ENCODE measurements at regions not wholly inside any gene's neighbourhood (a gene's known extent, or its start where the extent isn't known, plus 50 kb on each side); places are given as distances from the start of the nearest gene placed in this dataset.

DNA sequence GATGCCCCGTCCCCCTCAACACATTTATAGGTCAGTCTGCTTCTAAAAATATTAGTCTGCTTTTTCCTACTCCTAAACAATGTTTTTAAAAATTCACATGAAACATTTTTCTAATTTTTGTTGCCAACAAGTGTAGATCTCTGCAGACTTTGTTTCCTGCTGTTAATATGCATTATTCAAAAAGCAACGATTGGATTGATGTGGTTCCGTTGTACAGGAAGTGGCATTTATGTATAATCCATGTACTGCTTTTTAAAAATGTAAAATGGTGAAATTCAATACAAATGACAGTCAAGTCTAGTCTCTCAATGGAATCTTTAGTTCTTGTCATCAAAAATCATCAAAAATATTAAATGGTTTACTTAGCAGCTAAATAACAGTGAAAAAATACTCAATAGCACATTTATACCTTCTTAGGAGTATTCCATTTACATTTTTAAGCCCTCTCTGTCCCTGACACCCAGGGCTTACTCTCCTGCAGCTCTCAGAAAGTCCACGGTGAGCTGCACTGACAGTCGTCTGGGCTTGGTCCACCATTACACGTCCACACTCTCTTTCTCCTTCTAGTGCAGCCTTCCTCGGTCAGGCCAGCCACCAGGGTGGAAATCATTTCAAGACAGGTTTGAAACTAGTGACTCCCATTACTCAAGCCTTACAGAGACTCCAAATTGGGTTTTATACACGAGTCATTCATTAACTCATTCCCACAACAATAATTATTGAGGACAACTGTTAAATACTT is 211.5 kb downstream of the TMEM200A start:
- Histone ChIP-seq H3K4me3 (ENCODE audit: low read length) (no peak overlapping the region), H3K9me2 (replicated peaks; ENCODE audit: insufficient read depth, low read length) (no peaks in the 10 kb centered on the region), H3K9ac (ENCODE audit: low read length) (no peak overlapping the region), H3K27ac (ENCODE audit: low read length) (no peak overlapping the region), H3K4me2 (ENCODE audit: low read depth, low read length) (no peak overlapping the region), H3K36me3 (replicated peaks; ENCODE audit: insufficient read depth, low read length) (no peaks in the 10 kb centered on the region), H2AFZ (ENCODE audit: low read length) (no peak overlapping the region), H3K4me1 (ENCODE audit: low read length) (no peaks in the 10 kb centered on the region), H3K27me3 (replicated peaks; ENCODE audit: insufficient read depth, low read length) (no peaks in the 10 kb centered on the region), H4K20me1 (ENCODE audit: insufficient read depth, low read length) (no peaks in the 10 kb centered on the region), H3K9me3 (replicated peaks; ENCODE audit: insufficient read depth, low read length) (no peaks in the 10 kb centered on the region), H3K79me2 (ENCODE audit: low read length) (no peaks in the 10 kb centered on the region), H3F3A (ENCODE audit: insufficient read depth, low read length) (no peaks in the 10 kb centered on the region)
- TF ChIP-seq CTCF (IDR thresholded peaks at IDR 0.05; ENCODE audit: low read length) = no peak
- TF ChIP-seq EZH2 (optimal IDR thresholded peaks at IDR 0.05; ENCODE audit: low read depth, low read length) = no peak
- TF ChIP-seq EZH2phosphoT487 (IDR thresholded peaks at IDR 0.05; ENCODE audit: low read length) = no peak
- no peak for DNase-seq

DNA sequence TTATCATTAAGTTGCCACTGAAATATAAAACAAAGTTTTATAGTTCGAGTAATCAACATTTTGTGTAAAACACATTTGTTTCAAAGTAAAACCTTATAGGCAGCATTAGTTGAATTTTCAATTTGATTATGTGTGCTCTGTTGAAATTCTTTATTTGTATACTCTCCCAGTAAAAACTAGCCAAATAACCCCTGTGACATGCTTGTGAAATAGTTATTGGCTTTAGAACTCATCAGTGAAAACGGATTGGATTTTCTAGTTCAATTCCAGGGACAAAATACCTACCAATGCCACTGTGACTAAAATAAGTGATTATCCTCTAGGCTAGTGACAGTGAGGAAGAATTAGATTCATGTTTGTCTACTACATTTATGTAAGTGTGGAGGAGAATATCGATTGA is 212.9 kb downstream of the TMEM200A start:
- no peak for TF ChIP-seq CTCF (IDR thresholded peaks at IDR 0.05; ENCODE audit: low read length)
- TF ChIP-seq EZH2 (optimal IDR thresholded peaks at IDR 0.05; ENCODE audit: low read depth, low read length) = no peak
- TF ChIP-seq EZH2phosphoT487 (IDR thresholded peaks at IDR 0.05; ENCODE audit: low read length) = no peak
- H3K4me3 ChIP-seq (ENCODE audit: low read length) = no peak overlapping the region

DNA sequence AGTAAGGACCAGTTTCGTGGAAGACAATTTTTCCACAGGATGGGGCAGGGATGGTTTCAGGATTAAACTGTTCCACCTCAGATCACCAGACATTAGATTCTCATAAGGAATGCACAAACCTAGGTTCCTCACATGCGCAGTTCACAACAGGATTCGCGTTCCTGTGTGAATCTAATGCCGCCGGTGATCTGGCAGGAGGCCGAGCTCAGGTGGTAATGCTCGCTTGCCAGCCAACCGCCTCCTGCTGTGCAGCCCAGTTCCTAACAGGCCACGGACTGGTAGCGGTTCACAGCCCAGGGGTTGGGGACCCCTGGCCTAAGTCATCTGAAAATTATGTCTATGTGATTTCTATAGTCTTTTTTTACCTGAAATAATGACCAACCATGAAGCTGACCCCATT is 217.5 kb downstream of the TMEM200A start:
- H2AFZ ChIP-seq (ENCODE audit: low read length) = no peak overlapping the region

More for the DNA sequence above, 212.9 kb downstream of the TMEM200A start:
- no peak overlapping the region for H3K27ac ChIP-seq (ENCODE audit: low read length)
- no peaks in the 10 kb centered on the region for H3K27me3 ChIP-seq (replicated peaks; ENCODE audit: insufficient read depth, low read length)
- no peak overlapping the region for H3K9ac ChIP-seq (ENCODE audit: low read length)
- H3K79me2 ChIP-seq (ENCODE audit: low read length) = no peaks in the 10 kb centered on the region
- no peak overlapping the region for H2AFZ ChIP-seq (ENCODE audit: low read length)
- no peaks in the 10 kb centered on the region for H3K9me3 ChIP-seq (replicated peaks; ENCODE audit: insufficient read depth, low read length)
- no peaks in the 10 kb centered on the region for H3F3A ChIP-seq (ENCODE audit: insufficient read depth, low read length)
- no peaks in the 10 kb centered on the region for H3K9me2 ChIP-seq (replicated peaks; ENCODE audit: insufficient read depth, low read length)
- no peak for DNase-seq
- H3K4me1 ChIP-seq (ENCODE audit: low read length) = no peaks in the 10 kb centered on the region
- H3K36me3 ChIP-seq (replicated peaks; ENCODE audit: insufficient read depth, low read length) = no peaks in the 10 kb centered on the region
- no peak overlapping the region for H3K4me2 ChIP-seq (ENCODE audit: low read depth, low read length)
- H4K20me1 ChIP-seq (ENCODE audit: insufficient read depth, low read length) = no peaks in the 10 kb centered on the region

More for the DNA sequence above, 217.5 kb downstream of the TMEM200A start:
- H4K20me1 ChIP-seq (ENCODE audit: insufficient read depth, low read length) = no peaks in the 10 kb centered on the region
- no peak for TF ChIP-seq EZH2phosphoT487 (IDR thresholded peaks at IDR 0.05; ENCODE audit: low read length)
- TF ChIP-seq EZH2 (optimal IDR thresholded peaks at IDR 0.05; ENCODE audit: low read depth, low read length) = no peak
- TF ChIP-seq CTCF (IDR thresholded peaks at IDR 0.05; ENCODE audit: low read length) = no peak
- H3K4me1 ChIP-seq (ENCODE audit: low read length) = no peaks in the 10 kb centered on the region
- no peaks in the 10 kb centered on the region for H3K9me2 ChIP-seq (replicated peaks; ENCODE audit: insufficient read depth, low read length)
- H3K4me3 ChIP-seq (ENCODE audit: low read length) = no peak overlapping the region
- H3K9me3 ChIP-seq (replicated peaks; ENCODE audit: insufficient read depth, low read length) = no peaks in the 10 kb centered on the region
- H3K9ac ChIP-seq (ENCODE audit: low read length) = no peak overlapping the region
- no peak overlapping the region for H3K4me2 ChIP-seq (ENCODE audit: low read depth, low read length)
- H3K27me3 ChIP-seq (replicated peaks; ENCODE audit: insufficient read depth, low read length) = no peaks in the 10 kb centered on the region
- no peaks in the 10 kb centered on the region for H3K79me2 ChIP-seq (ENCODE audit: low read length)
- H3F3A ChIP-seq (ENCODE audit: insufficient read depth, low read length) = no peaks in the 10 kb centered on the region
- no peak for DNase-seq
- no peak overlapping the region for H3K27ac ChIP-seq (ENCODE audit: low read length)
- no peaks in the 10 kb centered on the region for H3K36me3 ChIP-seq (replicated peaks; ENCODE audit: insufficient read depth, low read length)

Measured in MM.1S (cell line).